OCI-M1 (cell line): ENCODE measurements at regions not wholly inside any gene's neighbourhood (a gene's known extent, or its start where the extent isn't known, plus 50 kb on each side); places are given as distances from the start of the nearest gene placed in this dataset.

Experiments
- DNase-seq: peaks from one replicate; lab custom pipeline; 2025; lab: John Stamatoyannopoulos, UW

DNA sequence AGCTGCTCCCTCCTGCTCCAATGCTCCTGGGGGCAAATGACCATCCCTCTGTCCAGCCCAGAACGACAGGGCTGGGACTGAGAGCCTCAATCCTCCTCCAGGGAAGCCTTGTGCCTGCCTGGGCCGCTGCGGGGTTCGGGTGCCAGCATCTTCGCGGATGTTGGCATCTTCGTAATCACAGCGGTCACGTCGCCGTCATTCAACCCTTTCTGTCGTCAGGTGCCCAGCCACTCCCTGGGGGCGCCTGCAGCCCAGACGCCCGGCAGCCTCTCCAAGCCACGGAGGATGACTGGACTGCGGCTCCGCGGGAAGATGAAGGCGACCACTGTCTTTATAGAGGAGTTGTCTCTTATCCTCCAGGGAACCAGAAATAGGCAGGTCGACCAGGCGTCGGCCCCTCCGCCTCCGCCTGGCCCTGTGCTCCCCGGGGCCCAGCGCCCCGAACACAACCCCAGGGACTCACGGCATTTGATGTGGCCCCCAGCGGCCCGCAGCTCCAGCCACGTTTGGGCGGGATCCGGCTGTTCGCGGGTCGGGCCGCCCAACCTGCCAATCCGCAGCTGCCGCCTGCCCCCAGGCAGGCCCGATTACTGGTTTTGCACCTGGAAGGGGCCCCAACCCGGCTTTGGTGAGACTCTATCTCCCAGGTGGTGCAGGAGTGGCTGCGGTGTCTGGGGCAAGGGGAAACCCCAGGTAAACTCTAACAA lies 113.9 kb downstream of the THNSL2 start:
- DNase-seq = no peak

GRCh38 chr2:88281302-88282217 lies 111.4 kb downstream of the THNSL2 start:
- peak; percentile 86 for DNase-seq

GRCh38 chr2:88269836-88270235 lies 99.7 kb downstream of the THNSL2 start:
- no peak for DNase-seq

DNA sequence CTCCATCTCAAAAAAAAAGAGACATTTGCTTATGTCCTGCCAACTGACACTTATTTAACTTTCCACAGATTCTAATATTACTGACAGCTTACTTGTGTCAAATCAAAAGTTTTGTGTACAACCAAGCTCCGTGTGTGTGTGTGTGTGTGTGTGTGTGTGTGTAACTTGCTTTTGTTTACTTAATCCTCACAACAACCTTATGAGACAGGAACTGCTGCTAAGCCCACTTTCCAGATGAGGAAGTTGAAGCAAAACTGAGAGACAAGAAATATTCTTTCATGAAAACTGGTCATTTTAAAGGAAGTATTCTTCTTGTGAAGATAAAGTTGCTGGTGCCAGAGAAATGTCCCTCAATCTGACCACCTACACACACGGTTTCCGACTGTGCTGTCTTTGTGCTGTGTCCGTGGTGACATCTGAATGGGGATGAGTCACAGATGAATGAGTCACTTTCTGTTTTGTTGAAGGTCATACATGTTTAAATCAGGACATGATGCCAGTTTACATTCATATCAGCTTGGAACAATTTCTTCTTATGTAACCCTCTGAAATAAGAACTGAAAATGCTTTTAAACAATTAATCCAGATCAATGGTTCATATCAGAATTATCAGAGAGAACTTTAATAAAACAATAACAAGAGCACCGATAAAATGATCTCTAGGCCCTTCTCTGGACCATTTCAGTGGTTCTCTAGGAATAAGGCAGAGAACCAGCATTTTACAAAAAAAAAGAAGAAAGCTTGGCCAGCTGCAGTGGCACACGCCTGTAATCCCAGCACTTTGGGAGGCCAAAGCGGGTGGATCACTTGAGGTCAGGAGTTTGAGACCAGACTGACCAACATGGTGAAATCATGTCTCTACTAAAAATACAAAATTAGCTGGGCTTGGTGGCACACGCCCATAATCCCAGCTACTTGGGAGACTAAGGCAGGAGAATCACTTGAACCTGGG lies 95.5 kb downstream of the THNSL2 start:
- peak; percentile 84 for DNase-seq

DNA sequence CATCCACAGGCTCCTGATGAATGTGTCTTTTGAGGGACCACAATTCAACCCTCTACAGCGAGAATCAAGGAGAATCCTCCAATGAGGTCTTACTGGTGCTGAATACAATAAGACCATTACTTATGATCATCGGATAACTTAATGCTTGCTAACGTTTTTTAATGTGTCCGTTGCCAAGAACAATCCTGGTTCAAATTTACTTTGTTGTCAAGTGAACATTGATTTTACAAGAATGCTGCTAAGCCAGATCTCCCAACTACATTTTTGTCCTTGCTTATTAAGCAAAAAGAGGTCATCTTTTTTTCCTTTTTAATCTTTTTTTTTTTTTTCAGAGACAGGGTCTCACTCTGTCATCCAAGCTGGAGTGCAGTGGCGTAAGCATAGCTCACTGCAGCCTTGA lies 93.7 kb downstream of the THNSL2 start:
- no peak for DNase-seq

GRCh38 chr2:88261725-88262124 lies 91.6 kb downstream of the THNSL2 start:
- DNase-seq = no peak

DNA sequence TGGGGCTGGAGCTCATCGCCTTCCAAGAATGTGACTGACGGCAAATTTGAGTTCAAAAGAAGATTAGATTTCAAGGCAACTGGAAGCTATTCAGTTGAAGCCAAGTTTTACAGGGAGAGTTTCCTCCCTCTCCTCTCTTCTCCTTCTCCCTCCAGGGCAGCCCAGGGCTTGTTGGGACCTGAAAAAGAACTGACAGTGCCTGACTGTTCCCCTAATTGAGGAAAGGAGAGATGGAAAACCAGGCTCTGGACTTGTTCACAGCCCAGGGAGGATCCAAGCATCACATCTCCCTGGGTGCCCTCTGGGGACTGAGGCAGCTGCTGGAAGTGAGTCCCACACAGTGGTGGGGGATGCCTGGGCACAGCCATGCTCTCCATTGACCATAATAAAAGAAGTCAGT lies 88.1 kb downstream of the THNSL2 start:
- DNase-seq = no peak

DNA sequence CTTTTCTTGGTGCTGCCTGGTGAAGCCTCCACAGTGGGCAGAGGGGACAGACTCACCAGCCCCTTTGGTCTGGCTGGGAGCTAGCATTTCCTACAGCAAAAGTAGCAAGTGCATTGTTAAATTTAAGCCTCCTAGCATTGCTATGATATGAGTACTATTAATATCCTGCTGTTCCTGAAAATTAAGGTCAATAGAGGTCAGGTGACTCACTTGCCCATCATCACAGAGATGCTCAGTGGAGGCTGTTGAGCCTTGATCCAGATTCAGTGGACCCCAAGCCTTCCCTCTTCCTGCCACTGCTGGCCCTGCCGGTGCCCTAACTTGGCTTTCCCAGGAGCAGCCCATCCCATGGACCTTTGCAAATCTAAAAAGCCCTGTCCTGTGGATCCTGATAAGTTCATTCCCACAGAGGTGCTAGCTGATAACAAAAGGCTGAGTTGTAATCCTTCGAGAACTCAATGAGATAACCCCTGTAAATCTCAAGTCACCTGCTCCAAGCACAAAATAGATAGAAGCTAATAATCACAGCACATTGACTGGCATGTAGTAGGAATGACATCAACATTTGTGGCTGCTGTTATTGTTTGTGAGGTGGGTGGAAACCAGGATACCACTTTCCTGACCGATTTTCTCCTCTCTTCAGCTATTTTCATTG lies 84.4 kb downstream of the THNSL2 start:
- DNase-seq = no peak

DNA sequence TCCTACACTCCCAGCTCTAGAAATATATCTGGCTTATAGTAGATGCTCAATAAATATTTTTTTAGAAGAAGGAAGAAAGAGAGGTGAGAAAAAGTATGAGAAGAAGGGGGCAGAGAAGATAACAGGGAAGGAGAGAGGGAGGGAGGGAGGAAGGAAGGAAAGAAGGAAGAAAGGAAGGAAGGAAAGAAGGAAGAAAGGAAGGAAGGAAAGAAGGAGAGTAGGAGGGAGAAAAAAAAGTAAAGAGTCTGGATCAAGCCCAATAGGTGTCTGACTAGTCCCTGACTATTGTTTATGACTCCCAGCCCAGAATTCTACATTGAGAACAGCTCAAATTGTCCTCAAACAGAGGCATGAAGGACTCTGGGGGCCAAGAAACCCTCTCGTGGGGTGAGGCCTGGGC lies 83.9 kb downstream of the THNSL2 start:
- no peak for DNase-seq

DNA sequence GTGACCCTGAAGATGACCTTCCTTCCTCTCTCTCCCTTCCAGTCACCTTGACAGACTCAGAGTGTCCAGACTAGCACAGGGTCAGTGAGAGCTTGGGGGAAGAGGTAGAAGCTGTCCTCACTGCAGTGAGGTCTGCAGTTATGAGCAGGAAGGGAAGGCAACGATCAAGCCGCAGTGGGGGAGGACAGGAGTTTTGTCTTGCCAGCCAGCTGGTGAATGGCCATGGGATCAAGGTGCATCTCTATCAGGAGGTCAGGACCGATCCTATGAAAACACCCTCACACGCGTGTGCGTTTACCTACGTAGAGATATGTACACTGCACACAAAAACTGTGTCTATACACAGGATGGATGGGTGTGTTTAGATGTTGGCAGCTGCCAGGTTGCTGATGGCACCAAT lies 83.2 kb downstream of the THNSL2 start:
- DNase-seq = no peak

DNA sequence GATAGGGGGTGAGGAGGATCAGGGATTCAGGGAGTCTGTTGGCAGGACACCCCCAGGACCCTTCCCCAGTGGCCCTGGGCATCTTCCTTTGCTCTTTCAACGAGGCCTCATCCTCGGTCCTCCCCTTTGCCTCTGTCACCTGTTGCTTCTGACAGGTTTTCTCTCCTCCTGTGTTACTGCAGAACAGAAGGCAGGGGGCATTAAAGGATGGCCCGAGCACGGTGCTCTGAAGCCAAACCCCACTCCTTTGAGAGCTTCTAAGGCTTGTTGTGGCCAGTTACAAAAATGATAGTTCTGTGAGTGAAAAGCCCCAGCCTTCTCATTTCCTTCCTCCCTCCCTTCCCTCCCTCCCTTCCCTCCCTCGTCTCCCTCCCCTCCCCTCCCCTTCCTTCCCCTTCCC lies 82.5 kb downstream of the THNSL2 start:
- DNase-seq = no peak

DNA sequence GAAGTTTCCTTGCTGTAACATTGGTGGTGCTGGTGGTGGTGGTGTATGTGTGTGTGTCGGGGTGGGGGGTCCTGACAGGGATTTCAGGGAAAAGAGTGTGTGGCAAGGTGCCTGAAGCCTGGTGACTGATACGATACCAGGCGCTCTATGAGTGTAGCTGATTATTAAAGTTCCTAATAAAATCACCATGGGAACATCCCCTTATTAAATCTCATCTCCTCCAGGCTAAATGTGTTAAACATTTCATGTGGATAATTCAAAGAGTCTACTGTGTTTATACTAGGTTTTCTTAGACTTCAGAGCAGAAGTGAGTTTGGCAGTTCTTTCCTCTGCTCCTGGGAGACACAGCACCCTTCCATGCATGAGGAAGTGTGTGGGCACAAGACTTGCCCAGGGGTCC lies 82.0 kb downstream of the THNSL2 start:
- no peak for DNase-seq

DNA sequence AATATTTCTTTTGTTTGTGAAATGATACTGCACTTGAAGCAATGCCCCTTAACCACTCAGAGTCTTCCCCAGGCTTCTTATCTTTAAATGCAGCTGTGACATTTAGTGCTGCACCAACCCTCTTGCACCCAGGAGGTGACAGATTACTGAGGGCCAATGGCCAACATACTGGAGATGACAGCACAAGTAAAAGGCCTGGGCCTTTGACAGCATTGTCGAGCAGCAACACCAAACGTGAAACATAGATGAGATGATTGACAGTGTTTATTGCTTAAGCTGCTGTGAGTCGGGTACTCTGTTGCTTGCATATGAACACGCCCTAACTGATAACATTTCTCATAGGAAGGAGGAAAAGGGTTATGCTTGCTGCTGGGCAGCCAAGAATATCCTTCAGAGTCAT lies 80.3 kb downstream of the THNSL2 start:
- DNase-seq = peak; percentile 94

DNA sequence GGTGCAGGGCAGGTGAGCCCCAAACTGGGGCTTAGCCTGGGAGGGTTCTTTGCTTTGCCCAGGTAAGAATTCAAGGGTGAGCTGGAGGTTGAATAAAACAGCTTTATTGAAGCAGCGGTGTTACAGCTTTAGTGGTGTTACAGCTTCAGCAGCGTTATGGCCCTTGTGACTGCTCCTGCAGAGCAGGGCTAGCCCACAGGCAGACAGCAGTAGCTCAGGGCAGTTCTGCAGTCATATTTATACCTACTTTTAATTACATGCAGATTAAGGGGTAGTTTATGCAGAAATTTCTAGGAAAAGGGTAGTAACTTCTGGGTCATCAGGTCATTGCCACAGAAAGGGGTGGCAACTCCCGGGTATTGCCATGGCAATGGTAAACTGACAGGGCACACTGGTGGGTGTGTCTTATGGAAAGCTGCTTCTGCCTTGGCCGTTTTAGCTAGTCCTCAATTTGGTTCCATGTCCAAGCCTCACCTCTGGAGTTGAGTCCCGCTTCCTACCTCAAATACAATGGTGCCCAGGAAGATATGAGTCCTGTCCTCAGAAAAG lies 78.2 kb downstream of the THNSL2 start:
- DNase-seq = peak; percentile 54

GRCh38 chr2:88247531-88247930 lies 77.4 kb downstream of the THNSL2 start:
- DNase-seq = no peak

- DNase-seq = no peak
These were observed 75.0 kb downstream of the THNSL2 start for GRCh38 chr2:88245109-88245508.

DNA sequence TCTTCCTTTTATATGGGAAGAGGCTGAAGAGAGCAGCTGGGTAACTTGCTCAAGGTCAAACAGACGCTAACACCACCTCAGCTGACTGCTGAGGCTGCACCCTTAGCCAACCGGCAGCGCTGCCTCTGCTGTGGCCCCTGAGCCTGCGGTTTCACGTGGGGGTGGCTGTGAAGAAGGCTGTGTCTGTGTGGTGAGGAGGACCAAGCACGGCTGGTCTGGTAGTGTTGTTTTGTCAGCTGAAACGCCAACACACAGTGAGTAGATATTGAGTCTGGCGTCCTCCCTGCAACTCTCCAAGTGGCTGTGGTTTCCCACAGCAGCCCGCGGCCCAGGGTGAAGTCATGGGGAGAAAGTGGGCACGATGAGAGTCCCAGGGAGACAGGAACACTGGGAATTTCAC lies 69.6 kb downstream of the THNSL2 start:
- peak; percentile 85 for DNase-seq

- DNase-seq = no peak
These were observed 66.5 kb downstream of the THNSL2 start for GRCh38 chr2:88236666-88237065.
